GM18868 (cell line): ENCODE measurements at regions not wholly inside any gene's neighbourhood (a gene's known extent, or its start where the extent isn't known, plus 50 kb on each side); places are given as distances from the start of the nearest gene placed in this dataset.
"Not testable (repeated sequence)": the region's sequence is repeated elsewhere in the genome, so short reads cannot be mapped to it uniquely, and the experiment has no call there.

Experiments
- ATAC-seq: cut with Tn5 transposase; IDR thresholded peaks from one replicate; pipeline ENCODE4 v1.9.1; 2021; ENCODE audit warnings: mild to moderate bottlenecking, moderate library complexity; ENCODE audit not compliant: unreplicated experiment

- ATAC-seq, result no peak
Observed at GRCh38 chr3:3346556-3346955, 167.1 kb upstream of the CRBN start.

- ATAC-seq, result no peak
Observed at GRCh38 chr3:3342141-3342540, 162.7 kb upstream of the CRBN start.

- ATAC-seq, result no peak
Observed at GRCh38 chr3:3340965-3341895, 161.7 kb upstream of the CRBN start.

- no peak for ATAC-seq
Observed at GRCh38 chr3:3340526-3340925, 161.0 kb upstream of the CRBN start.

- no peak for ATAC-seq
Observed at GRCh38 chr3:3335903-3336302, 156.4 kb upstream of the CRBN start.

- ATAC-seq, result no peak
Observed at GRCh38 chr3:3334491-3334890, 155.0 kb upstream of the CRBN start.

- no peak for ATAC-seq
Observed at GRCh38 chr3:3333571-3333970, 154.1 kb upstream of the CRBN start.

GRCh38 chr3:3316521-3316920, 137.0 kb upstream of the CRBN start:
- ATAC-seq, result no peak

- ATAC-seq, result no peak
Observed at GRCh38 chr3:3315846-3316245, 136.4 kb upstream of the CRBN start.

GRCh38 chr3:3309887-3310286, 130.4 kb upstream of the CRBN start:
- no peak for ATAC-seq

GRCh38 chr3:3308809-3309208, 129.3 kb upstream of the CRBN start:
- ATAC-seq, result no peak

GRCh38 chr3:3307491-3307890, 128.0 kb upstream of the CRBN start:
- ATAC-seq, result no peak

GRCh38 chr3:3305841-3306240, 126.3 kb upstream of the CRBN start:
- ATAC-seq, result no peak

GRCh38 chr3:3305084-3305483, 125.6 kb upstream of the CRBN start:
- no peak for ATAC-seq

GRCh38 chr3:3303636-3304035, 124.1 kb upstream of the CRBN start:
- no peak for ATAC-seq

- no peak for ATAC-seq
Observed at GRCh38 chr3:3302964-3303363, 123.5 kb upstream of the CRBN start.

- no peak for ATAC-seq
Observed at GRCh38 chr3:3301476-3301875, 122.0 kb upstream of the CRBN start.

GRCh38 chr3:3296979-3297381, 117.5 kb upstream of the CRBN start:
- ATAC-seq, result no peak

GRCh38 chr3:3295586-3295985, 116.1 kb upstream of the CRBN start:
- ATAC-seq, result no peak

- not testable (repeated sequence) for ATAC-seq
Observed at GRCh38 chr3:3291756-3292283, 112.3 kb upstream of the CRBN start.

- no peak for ATAC-seq
Observed at GRCh38 chr3:3288255-3288654, 108.8 kb upstream of the CRBN start.

GRCh38 chr3:3286014-3286413, 106.5 kb upstream of the CRBN start:
- ATAC-seq, result peak; percentile 55

- peak; percentile 49 for ATAC-seq
Observed at GRCh38 chr3:3281024-3281423, 101.5 kb upstream of the CRBN start.
